GM12878 (cell line): ENCODE measurements at regions not wholly inside any gene's neighbourhood (a gene's known extent, or its start where the extent isn't known, plus 50 kb on each side); places are given as distances from the start of the nearest gene placed in this dataset.

Experiments used
- BHLHE40 ChIP-seq, 2 experiments: fragments of 450-650 bp in 1 of 2; IDR thresholded peaks; 2 replicates each; pipeline ENCODE4 v1.6.1; 2011 to 2017; ENCODE audit warnings: low read depth in 2 of 2, borderline replicate concordance in 1 of 2, improper control_type of control experiment in 1 of 2, low read length in 1 of 2, mild to moderate bottlenecking in 1 of 2
- FOS ChIP-seq: IDR thresholded peaks from 3 replicates; pipeline ENCODE4 v1.6.1; 2011; ENCODE audit warnings: borderline replicate concordance; ENCODE audit not compliant: insufficient read length; ENCODE audit errors: extremely low read depth
- IKZF2 ChIP-seq, 2 experiments: fragments of 450-650 bp; IDR thresholded peaks; 2 replicates each; pipeline ENCODE4 v1.6.1; 2017; ENCODE audit warnings: mild to moderate bottlenecking in 2 of 2, moderate library complexity in 2 of 2
- MTA3 ChIP-seq: IDR thresholded peaks from 2 replicates; pipeline ENCODE4 v1.6.1; 2012; ENCODE audit warnings: low read length, inconsistent platforms, borderline replicate concordance
- WRNIP1 ChIP-seq: IDR thresholded peaks from 2 replicates; pipeline ENCODE4 v1.6.1; 2011; ENCODE audit warnings: low read depth, low read length, improper control_type of control experiment, borderline replicate concordance
- TF ChIP-seq, protein P1 (sequence below): fragments of 450-650 bp; IDR thresholded peaks from 2 replicates; pipeline ENCODE4 v1.6.1; 2018; ENCODE audit warnings: borderline replicate concordance, mild to moderate bottlenecking; ENCODE audit not compliant: partially characterized antibody
- TF ChIP-seq, protein P2 (sequence below): fragments of 150-350 bp; IDR thresholded peaks from 2 replicates; pipeline ENCODE4 v1.6.1; 2014; ENCODE audit warnings: mild to moderate bottlenecking, low read depth, low read length
- TF ChIP-seq, protein P3 (sequence below): fragments of 450-650 bp; IDR thresholded peaks from 2 replicates; pipeline ENCODE4 v1.6.1; 2016; ENCODE audit warnings: mild to moderate bottlenecking, moderate library complexity, borderline replicate concordance

DNA sequence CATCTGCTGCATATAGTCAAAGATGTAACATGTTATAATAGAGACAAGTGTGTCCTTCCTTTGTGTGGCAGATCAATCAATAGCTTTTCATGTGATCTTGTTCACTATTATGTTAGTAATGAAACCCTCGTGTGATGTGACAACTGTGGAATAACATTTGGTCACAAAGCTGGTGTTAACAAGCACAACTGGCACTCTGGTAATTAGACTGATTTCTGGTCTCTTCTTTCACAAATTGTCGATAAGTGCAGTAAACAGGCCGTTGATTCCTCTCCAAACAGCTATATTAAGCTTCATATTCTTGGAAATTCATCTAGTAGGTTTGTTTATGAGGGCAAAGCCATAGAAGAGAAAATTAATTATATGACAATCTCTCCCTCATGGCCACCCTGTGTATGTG, 616.7 kb upstream of the PTBP2 start (continued):
- TF ChIP-seq, protein P1, sequence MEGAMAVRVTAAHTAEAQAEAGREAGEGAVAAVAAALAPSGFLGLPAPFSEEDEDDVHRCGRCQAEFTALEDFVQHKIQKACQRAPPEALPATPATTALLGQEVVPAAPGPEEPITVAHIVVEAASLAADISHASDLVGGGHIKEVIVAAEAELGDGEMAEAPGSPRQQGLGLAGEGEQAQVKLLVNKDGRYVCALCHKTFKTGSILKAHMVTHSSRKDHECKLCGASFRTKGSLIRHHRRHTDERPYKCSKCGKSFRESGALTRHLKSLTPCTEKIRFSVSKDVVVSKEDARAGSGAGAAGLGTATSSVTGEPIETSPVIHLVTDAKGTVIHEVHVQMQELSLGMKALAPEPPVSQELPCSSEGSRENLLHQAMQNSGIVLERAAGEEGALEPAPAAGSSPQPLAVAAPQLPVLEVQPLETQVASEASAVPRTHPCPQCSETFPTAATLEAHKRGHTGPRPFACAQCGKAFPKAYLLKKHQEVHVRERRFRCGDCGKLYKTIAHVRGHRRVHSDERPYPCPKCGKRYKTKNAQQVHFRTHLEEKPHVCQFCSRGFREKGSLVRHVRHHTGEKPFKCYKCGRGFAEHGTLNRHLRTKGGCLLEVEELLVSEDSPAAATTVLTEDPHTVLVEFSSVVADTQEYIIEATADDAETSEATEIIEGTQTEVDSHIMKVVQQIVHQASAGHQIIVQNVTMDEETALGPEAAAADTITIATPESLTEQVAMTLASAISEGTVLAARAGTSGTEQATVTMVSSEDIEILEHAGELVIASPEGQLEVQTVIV, result no peak
- TF ChIP-seq BHLHE40 (IDR thresholded peaks at IDR 0.05; ENCODE audit: borderline replicate concordance in 1 of 2, low read depth in 2 of 2, low read length in 1 of 2) (no peak), WRNIP1 (no peak), MTA3 (no peak), IKZF2 (IDR thresholded peaks at IDR 0.05) (no peak), FOS (no peak)
- TF ChIP-seq, protein P2, sequence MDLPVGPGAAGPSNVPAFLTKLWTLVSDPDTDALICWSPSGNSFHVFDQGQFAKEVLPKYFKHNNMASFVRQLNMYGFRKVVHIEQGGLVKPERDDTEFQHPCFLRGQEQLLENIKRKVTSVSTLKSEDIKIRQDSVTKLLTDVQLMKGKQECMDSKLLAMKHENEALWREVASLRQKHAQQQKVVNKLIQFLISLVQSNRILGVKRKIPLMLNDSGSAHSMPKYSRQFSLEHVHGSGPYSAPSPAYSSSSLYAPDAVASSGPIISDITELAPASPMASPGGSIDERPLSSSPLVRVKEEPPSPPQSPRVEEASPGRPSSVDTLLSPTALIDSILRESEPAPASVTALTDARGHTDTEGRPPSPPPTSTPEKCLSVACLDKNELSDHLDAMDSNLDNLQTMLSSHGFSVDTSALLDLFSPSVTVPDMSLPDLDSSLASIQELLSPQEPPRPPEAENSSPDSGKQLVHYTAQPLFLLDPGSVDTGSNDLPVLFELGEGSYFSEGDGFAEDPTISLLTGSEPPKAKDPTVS, result no peak
- TF ChIP-seq, protein P3, sequence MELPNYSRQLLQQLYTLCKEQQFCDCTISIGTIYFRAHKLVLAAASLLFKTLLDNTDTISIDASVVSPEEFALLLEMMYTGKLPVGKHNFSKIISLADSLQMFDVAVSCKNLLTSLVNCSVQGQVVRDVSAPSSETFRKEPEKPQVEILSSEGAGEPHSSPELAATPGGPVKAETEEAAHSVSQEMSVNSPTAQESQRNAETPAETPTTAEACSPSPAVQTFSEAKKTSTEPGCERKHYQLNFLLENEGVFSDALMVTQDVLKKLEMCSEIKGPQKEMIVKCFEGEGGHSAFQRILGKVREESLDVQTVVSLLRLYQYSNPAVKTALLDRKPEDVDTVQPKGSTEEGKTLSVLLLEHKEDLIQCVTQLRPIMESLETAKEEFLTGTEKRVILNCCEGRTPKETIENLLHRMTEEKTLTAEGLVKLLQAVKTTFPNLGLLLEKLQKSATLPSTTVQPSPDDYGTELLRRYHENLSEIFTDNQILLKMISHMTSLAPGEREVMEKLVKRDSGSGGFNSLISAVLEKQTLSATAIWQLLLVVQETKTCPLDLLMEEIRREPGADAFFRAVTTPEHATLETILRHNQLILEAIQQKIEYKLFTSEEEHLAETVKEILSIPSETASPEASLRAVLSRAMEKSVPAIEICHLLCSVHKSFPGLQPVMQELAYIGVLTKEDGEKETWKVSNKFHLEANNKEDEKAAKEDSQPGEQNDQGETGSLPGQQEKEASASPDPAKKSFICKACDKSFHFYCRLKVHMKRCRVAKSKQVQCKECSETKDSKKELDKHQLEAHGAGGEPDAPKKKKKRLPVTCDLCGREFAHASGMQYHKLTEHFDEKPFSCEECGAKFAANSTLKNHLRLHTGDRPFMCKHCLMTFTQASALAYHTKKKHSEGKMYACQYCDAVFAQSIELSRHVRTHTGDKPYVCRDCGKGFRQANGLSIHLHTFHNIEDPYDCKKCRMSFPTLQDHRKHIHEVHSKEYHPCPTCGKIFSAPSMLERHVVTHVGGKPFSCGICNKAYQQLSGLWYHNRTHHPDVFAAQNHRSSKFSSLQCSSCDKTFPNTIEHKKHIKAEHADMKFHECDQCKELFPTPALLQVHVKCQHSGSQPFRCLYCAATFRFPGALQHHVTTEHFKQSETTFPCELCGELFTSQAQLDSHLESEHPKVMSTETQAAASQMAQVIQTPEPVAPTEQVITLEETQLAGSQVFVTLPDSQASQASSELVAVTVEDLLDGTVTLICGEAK, result no peak
